SK-N-SH (cell line): ENCODE measurements at regions not wholly inside any gene's neighbourhood (a gene's known extent, or its start where the extent isn't known, plus 50 kb on each side); places are given as distances from the start of the nearest gene placed in this dataset.

Experiments used
- CTCF ChIA-PET: fragments of 300-600, 350-600 bp; formaldehyde crosslinking; extraction: SDS; loops from one replicate; lab custom pipeline; 2021; lab: Yijun Ruan, JAX
- POLR2A ChIA-PET: fragments of 350-600 bp; sonication (Branson Sonifier 250); formaldehyde crosslinking; extraction: SDS; loops from one replicate; lab custom pipeline; 2020; ENCODE audit warnings: antibody characterized with exemption, inconsistent platforms; lab: Yijun Ruan, JAX
- DNase-seq: peaks from one replicate; pipeline ENCODE4 v3.0.0; 2012
- H2AFZ ChIP-seq: fragments of 200-600 bp; sonication (generic); 2 replicates; pipeline ENCODE4 v1.8.1; 2016; ENCODE audit warnings: antibody characterized with exemption, mild to moderate bottlenecking, low read depth
- H3F3A ChIP-seq: fragments of 200-600 bp; sonication (generic); replicated peaks from 2 replicates; pipeline ENCODE3; 2016; ENCODE audit warnings: antibody characterized with exemption, mild to moderate bottlenecking; ENCODE audit not compliant: insufficient read depth
- H3K27ac ChIP-seq, 2 experiments: fragments of 200-500 bp in 1 of 2; fragments of 200-600 bp in 1 of 2; sonication (Bioruptor generic) in 1 of 2; sonication (generic), shearing (Covaris generic) in 1 of 2; 2 replicates each; pipeline versions ENCODE4 v1.5.1 to v1.6.1; 2014 to 2016; ENCODE audit warnings: low read depth in 2 of 2, inconsistent platforms in 1 of 2, low read length in 1 of 2, mild to moderate bottlenecking in 1 of 2, mixed read lengths in 1 of 2
- H3K27me3 ChIP-seq: fragments of 200-600 bp; sonication (generic), shearing (Covaris generic); 2 replicates; pipeline ENCODE4 v1.6.1; 2016; ENCODE audit warnings: mixed run types; ENCODE audit not compliant: insufficient read depth
- H3K36me3 ChIP-seq, 2 experiments: fragments of 200-500 bp in 1 of 2; fragments of 200-600 bp in 1 of 2; sonication (Bioruptor generic) in 1 of 2; sonication (generic) in 1 of 2; replicated peaks in 1 of 2; 2 replicates each; pipeline versions ENCODE3 to v1.5.1; 2014 to 2016; ENCODE audit warnings: low read length in 1 of 2, mild to moderate bottlenecking in 1 of 2; ENCODE audit not compliant: insufficient read depth in 2 of 2, control insufficient read depth in 1 of 2
- H3K4me1 ChIP-seq, 2 experiments: fragments of 200-500 bp in 1 of 2; fragments of 200-600 bp in 1 of 2; sonication (Bioruptor generic) in 1 of 2; sonication (generic), shearing (Covaris generic) in 1 of 2; 2 replicates each; pipeline versions ENCODE4 v1.5.1 to v1.6.1; 2014 to 2016; ENCODE audit warnings: low read depth in 1 of 2, low read length in 1 of 2, mixed run types in 1 of 2; ENCODE audit not compliant: insufficient read depth in 2 of 2, control insufficient read depth in 1 of 2
- H3K4me2 ChIP-seq: fragments of 200-600 bp; sonication (generic), shearing (Covaris generic); 2 replicates; pipeline ENCODE4 v1.6.1; 2017; ENCODE audit warnings: mixed run types
- H3K4me3 ChIP-seq, 2 experiments: fragments of 200-500 bp in 1 of 2; fragments of 200-600 bp in 1 of 2; sonication (Bioruptor generic) in 1 of 2; sonication (generic), shearing (Covaris generic) in 1 of 2; 2 replicates each; pipeline versions ENCODE4 v1.5.1 to v1.8.1; 2014 to 2016; ENCODE audit warnings: low read depth in 2 of 2, inconsistent platforms in 1 of 2, low read length in 1 of 2, mild to moderate bottlenecking in 1 of 2, mixed read lengths in 1 of 2, moderate library complexity in 1 of 2
- H3K79me2 ChIP-seq: fragments of 200-600 bp; sonication (generic); 2 replicates; pipeline ENCODE4 v1.8.1; 2017; ENCODE audit warnings: mild to moderate bottlenecking; ENCODE audit not compliant: insufficient read depth
- H3K9ac ChIP-seq: fragments of 200-600 bp; sonication (generic); 2 replicates; pipeline ENCODE4 v1.6.1; 2017; ENCODE audit warnings: mixed run types
- H3K9me2 ChIP-seq: fragments of 200-600 bp; sonication (generic); 2 replicates; pipeline ENCODE4 v1.6.1; 2017; ENCODE audit warnings: mixed run types
- H3K9me3 ChIP-seq: fragments of 200-600 bp; sonication (generic); 2 replicates; pipeline ENCODE4 v1.6.1; 2017; ENCODE audit warnings: mixed run types, mild to moderate bottlenecking, moderate library complexity
- H4K20me1 ChIP-seq: fragments of 200-600 bp; sonication (generic); 2 replicates; pipeline ENCODE4 v1.6.1; 2017; ENCODE audit warnings: mild to moderate bottlenecking, mixed run types; ENCODE audit not compliant: insufficient read depth
- CHD2 ChIP-seq: fragments of 150-350 bp; IDR thresholded peaks from 2 replicates; pipeline ENCODE4 v1.6.1; 2018; ENCODE audit warnings: low read length; ENCODE audit not compliant: partially characterized antibody
- ELF1 ChIP-seq: IDR thresholded peaks from 2 replicates; pipeline ENCODE4 v1.4.0; 2012
- EP300 ChIP-seq, 2 experiments: IDR thresholded peaks; 2 replicates each; pipeline versions ENCODE4 v1.4.0 to v1.6.1; 2012; ENCODE audit warnings: borderline replicate concordance in 1 of 2, low read depth in 1 of 2, low read length in 1 of 2
- EZH2phosphoT487 ChIP-seq: fragments of 200-600 bp; sonication (generic); IDR thresholded peaks from 2 replicates; pipeline ENCODE4 v1.6.1; 2017; ENCODE audit warnings: low read depth, mixed run types, mild to moderate bottlenecking, antibody characterized with exemption, moderate library complexity, borderline replicate concordance
- FOXM1 ChIP-seq: IDR thresholded peaks from 2 replicates; pipeline ENCODE4 v1.4.0; 2012; ENCODE audit warnings: low read depth, mild to moderate bottlenecking
- GATA2 ChIP-seq: sonication (generic); formaldehyde crosslinking; IDR thresholded peaks from 2 replicates; pipeline ENCODE4 v1.5.0; 2020; ENCODE audit warnings: mild to moderate bottlenecking, missing genetic modification reagents
- IRF3 ChIP-seq: fragments of 150-350 bp; IDR thresholded peaks from 2 replicates; pipeline ENCODE4 v1.6.1; 2016; ENCODE audit warnings: mild to moderate bottlenecking, low read depth, low read length
- MAX ChIP-seq: IDR thresholded peaks from 2 replicates; pipeline ENCODE4 v1.4.0; 2012; ENCODE audit warnings: low read depth
- MEF2A ChIP-seq: IDR thresholded peaks from 2 replicates; pipeline ENCODE4 v1.4.0; 2012; ENCODE audit warnings: low read depth, borderline replicate concordance
- MXI1 ChIP-seq: IDR thresholded peaks from 2 replicates; pipeline ENCODE4 v1.6.1; 2012; ENCODE audit warnings: mild to moderate bottlenecking, low read depth, low read length, improper control_type of control experiment
- RAD21 ChIP-seq: IDR thresholded peaks from 2 replicates; pipeline ENCODE4 v1.6.1; 2012; ENCODE audit warnings: mild to moderate bottlenecking, low read length
- RCOR1 ChIP-seq: fragments of 150-350 bp; IDR thresholded peaks from 2 replicates; pipeline ENCODE4 v1.6.1; 2017; ENCODE audit warnings: antibody characterized with exemption, low read length
- REST ChIP-seq: IDR thresholded peaks from 2 replicates; pipeline ENCODE4 v1.6.1; 2012; ENCODE audit warnings: mild to moderate bottlenecking, low read depth, low read length, moderate library complexity
- RFX5 ChIP-seq: IDR thresholded peaks from 2 replicates; pipeline ENCODE4 v1.6.1; 2012; ENCODE audit warnings: mild to moderate bottlenecking, improper control_type of control experiment, low read length
- RXRA ChIP-seq: IDR thresholded peaks from 2 replicates; pipeline ENCODE4 v1.4.0; 2012; ENCODE audit warnings: low read depth, mild to moderate bottlenecking, borderline replicate concordance
- SIN3A ChIP-seq: IDR thresholded peaks from 2 replicates; pipeline ENCODE4 v1.6.1; 2012; ENCODE audit warnings: low read depth, mild to moderate bottlenecking, low read length, moderate library complexity, borderline replicate concordance
- SMC3 ChIP-seq: IDR thresholded peaks from 2 replicates; pipeline ENCODE4 v1.6.1; 2012; ENCODE audit warnings: low read depth, low read length, improper control_type of control experiment
- TAF1 ChIP-seq: IDR thresholded peaks from 2 replicates; pipeline ENCODE4 v1.6.1; 2012; ENCODE audit warnings: low read depth, mild to moderate bottlenecking, low read length, moderate library complexity, borderline replicate concordance
- YY1 ChIP-seq: IDR thresholded peaks from 2 replicates; pipeline ENCODE4 v1.4.0; 2012; ENCODE audit warnings: low read depth, mild to moderate bottlenecking
- WGBS: methylation state at CpG from one replicate; pipeline ENCODE4 v1.1.6; 2017; ENCODE audit warnings: low lambda C conversion rate; 5-methylcytosine and 5-hydroxymethylcytosine counted together

GRCh38 chr1:159641221-159641620 is 53.6 kb downstream of the APCS start:
- Histone ChIP-seq H3K27me3 (no peaks in the 10 kb centered on the region), H3K9me2 (no peaks in the 10 kb centered on the region), H4K20me1 (no peaks in the 10 kb centered on the region), H3K4me2 (no peak overlapping the region), H3K9ac (no peak overlapping the region), H3K27ac (no peak overlapping the region), H3K9me3 (no peaks in the 10 kb centered on the region), H3K4me3 (no peak overlapping the region), H3K4me1 (no peaks in the 10 kb centered on the region), H3K79me2 (no peaks in the 10 kb centered on the region), H3F3A (no peaks in the 10 kb centered on the region), H3K36me3 (no peaks in the 10 kb centered on the region), H2AFZ (no peak overlapping the region)
- WGBS: 4% methylated on average over 2 of the region's 2 CpGs
- ChIA-PET POLR2A (no interaction called here), CTCF (no interaction called here)
- no peak for DNase-seq
- TF ChIP-seq YY1: no peak

GRCh38 chr1:159646687-159647086 is 59.1 kb downstream of the APCS start:
- no peak for DNase-seq
- H3K27me3 ChIP-seq: no peaks in the 10 kb centered on the region
- no peak for TF ChIP-seq RXRA
- no peak for TF ChIP-seq SIN3A
- no peak for TF ChIP-seq GATA2 (CRISPR knock-in tag)
- no peak for TF ChIP-seq RAD21
- no peak for TF ChIP-seq RCOR1
- no peak for TF ChIP-seq SMC3
- no peak for TF ChIP-seq REST
- no peaks in the 10 kb centered on the region for H3F3A ChIP-seq
- H3K27ac ChIP-seq: no peak overlapping the region
- H3K9ac ChIP-seq: no peak overlapping the region
- ChIA-PET CTCF (no interaction called here), POLR2A (no interaction called here)
- H3K4me2 ChIP-seq: no peak overlapping the region
- no peaks in the 10 kb centered on the region for H3K36me3 ChIP-seq
- H3K4me3 ChIP-seq: no peak overlapping the region
- no peaks in the 10 kb centered on the region for H3K9me2 ChIP-seq
- no peak overlapping the region for H2AFZ ChIP-seq
- no peaks in the 10 kb centered on the region for H3K4me1 ChIP-seq
- no peaks in the 10 kb centered on the region for H3K9me3 ChIP-seq
- no peaks in the 10 kb centered on the region for H4K20me1 ChIP-seq
- H3K79me2 ChIP-seq: no peaks in the 10 kb centered on the region

- H3K4me2 ChIP-seq: no peak overlapping the region
- ChIA-PET POLR2A (no interaction called here), CTCF (no interaction called here)
- no peaks in the 10 kb centered on the region for H3K9me3 ChIP-seq
- H3K79me2 ChIP-seq: no peaks in the 10 kb centered on the region
- H3K27me3 ChIP-seq: no peaks in the 10 kb centered on the region
- H3K9ac ChIP-seq: no peak overlapping the region
- H3K36me3 ChIP-seq: no peaks in the 10 kb centered on the region
- no peaks in the 10 kb centered on the region for H3K4me1 ChIP-seq
- no peaks in the 10 kb centered on the region for H4K20me1 ChIP-seq
- 1% methylated on average over 2 of the region's 2 CpGs for WGBS
- no peak overlapping the region for H2AFZ ChIP-seq
- H3K9me2 ChIP-seq: no peaks in the 10 kb centered on the region
- no peak overlapping the region for H3K4me3 ChIP-seq
- H3K27ac ChIP-seq: no peak overlapping the region
- no peak for DNase-seq
- peaks cover 4% of the 10 kb centered on the region for H3F3A ChIP-seq
- TF ChIP-seq MXI1: no peak
- TF ChIP-seq FOXM1: no peak
- no peak for TF ChIP-seq TAF1
- no peak for TF ChIP-seq ELF1
- TF ChIP-seq RFX5: no peak
- no peak for TF ChIP-seq MAX
- TF ChIP-seq IRF3: no peak
- TF ChIP-seq MEF2A: no peak
- TF ChIP-seq GATA2 (CRISPR knock-in tag): no peak
- no peak for TF ChIP-seq EZH2phosphoT487
- TF ChIP-seq EP300 (IDR thresholded peaks at IDR 0.05; ENCODE audit: borderline replicate concordance in 1 of 2, low read depth in 1 of 2, low read length in 1 of 2): no peak
- no peak for TF ChIP-seq CHD2
These were observed 60.0 kb downstream of the APCS start for GRCh38 chr1:159647616-159648015.
